Fibroblast of lung (primary cell): ENCODE measurements at regions not wholly inside any gene's neighbourhood (a gene's known extent, or its start where the extent isn't known, plus 50 kb on each side); places are given as distances from the start of the nearest gene placed in this dataset.

Experiments
- DNase-seq, 2 donors: peaks; one replicate each; pipeline versions ENCODE4 v3.0.0 to v3.0.0-alpha.2; 2010; ENCODE audit warnings: low read depth in 2 of 2
- H2AFZ ChIP-seq: 2 replicates; pipeline ENCODE4 v1.5.1; 2012; ENCODE audit warnings: low read length, control low read depth, inconsistent platforms
- H3K27ac ChIP-seq: 2 replicates; pipeline ENCODE4 v1.5.1; 2011; ENCODE audit warnings: low read length, control low read depth; ENCODE audit not compliant: insufficient read depth
- H3K27me3 ChIP-seq: 2 replicates; pipeline ENCODE4 v1.5.1; 2011; ENCODE audit warnings: mild to moderate bottlenecking, low read length; ENCODE audit not compliant: control insufficient read depth, insufficient read depth
- H3K36me3 ChIP-seq: 2 replicates; pipeline ENCODE4 v1.5.1; 2011; ENCODE audit warnings: low read length; ENCODE audit not compliant: control insufficient read depth, insufficient read depth
- H3K4me1 ChIP-seq: 2 replicates; pipeline ENCODE4 v1.5.1; 2011; ENCODE audit warnings: low read length; ENCODE audit not compliant: control insufficient read depth, insufficient read depth; ENCODE audit errors: extremely low read depth
- H3K4me2 ChIP-seq: 2 replicates; pipeline ENCODE4 v1.5.1; 2011; ENCODE audit warnings: low read length, control low read depth; ENCODE audit not compliant: insufficient read depth; ENCODE audit errors: extremely low read depth
- H3K4me3 ChIP-seq, 4 experiments: fragments of 200-600 bp in 1 of 4; sonication (generic) in 1 of 4; replicated peaks in 1 of 4; 2 replicates each; pipeline ENCODE4 v1.5.1; 2011 to 2016; ENCODE audit warnings: low read length in 4 of 4, low read depth in 3 of 4, mild to moderate bottlenecking in 3 of 4, control low read depth in 2 of 4, inconsistent platforms in 1 of 4, mixed read lengths in 1 of 4; ENCODE audit not compliant: insufficient read depth in 1 of 4; ENCODE audit errors: control extremely low read depth in 1 of 4
- H3K79me2 ChIP-seq: 2 replicates; pipeline ENCODE4 v1.5.1; 2012; ENCODE audit warnings: mild to moderate bottlenecking, low read length, inconsistent platforms; ENCODE audit not compliant: control insufficient read depth, insufficient read depth
- H3K9ac ChIP-seq: 2 replicates; pipeline ENCODE4 v1.5.1; 2011; ENCODE audit warnings: mild to moderate bottlenecking, low read length, control low read depth; ENCODE audit not compliant: insufficient read depth
- H3K9me3 ChIP-seq: 2 replicates; pipeline ENCODE4 v1.5.1; 2012; ENCODE audit warnings: low read depth, low read length; ENCODE audit not compliant: control insufficient read depth, insufficient read depth
- H4K20me1 ChIP-seq: 2 replicates; pipeline ENCODE4 v1.5.1; 2011; ENCODE audit warnings: low read length; ENCODE audit not compliant: control insufficient read depth, insufficient read depth; ENCODE audit errors: extremely low read depth
- CTCF ChIP-seq, 2 donors: IDR thresholded peaks in 1 of 2; conservative IDR thresholded peaks in 1 of 2; 1 replicate in 1 of 2; 2 replicates in 1 of 2; pipeline ENCODE4 v1.5.1; 2011 to 2012; ENCODE audit warnings: low read length in 2 of 2, control low read depth in 1 of 2, inconsistent platforms in 1 of 2, low read depth in 1 of 2, mild to moderate bottlenecking in 1 of 2
- EZH2 ChIP-seq: IDR thresholded peaks from 2 replicates; pipeline ENCODE4 v1.5.1; 2012; ENCODE audit warnings: low read length, control low read depth, mild to moderate bottlenecking; ENCODE audit errors: missing control alignments

GRCh38 chr16:79363484-79363883, 237.1 kb downstream of the MAF start:
- H3K4me1 ChIP-seq, result no peaks in the 10 kb centered on the region
- H3K27ac ChIP-seq, result no peak overlapping the region
- no peak for TF ChIP-seq CTCF (conservative IDR thresholded peaks at IDR 0.05 in 1 of 2, IDR thresholded peaks at IDR 0.05 in 1 of 2; ENCODE audit: low read depth in 1 of 2, low read length in 2 of 2)
- H3K4me3 ChIP-seq, result no peak overlapping the region
- no peak overlapping the region for H3K4me2 ChIP-seq
- H3K79me2 ChIP-seq, result no peaks in the 10 kb centered on the region
- DNase-seq, result no peak
- no peaks in the 10 kb centered on the region for H3K36me3 ChIP-seq
- no peaks in the 10 kb centered on the region for H3K27me3 ChIP-seq
- no peaks in the 10 kb centered on the region for H3K9me3 ChIP-seq
- H3K9ac ChIP-seq, result no peak overlapping the region
- no peak overlapping the region for H2AFZ ChIP-seq
- no peaks in the 10 kb centered on the region for H4K20me1 ChIP-seq

GRCh38 chr16:79363035-79363434, 237.5 kb downstream of the MAF start:
- Histone ChIP-seq H2AFZ (no peak overlapping the region), H3K27ac (no peak overlapping the region), H4K20me1 (no peaks in the 10 kb centered on the region), H3K4me1 (no peaks in the 10 kb centered on the region), H3K4me3 (no peak overlapping the region), H3K27me3 (no peaks in the 10 kb centered on the region), H3K4me2 (no peak overlapping the region), H3K79me2 (no peaks in the 10 kb centered on the region), H3K36me3 (no peaks in the 10 kb centered on the region), H3K9ac (no peak overlapping the region), H3K9me3 (no peaks in the 10 kb centered on the region)
- DNase-seq, result no peak
- TF ChIP-seq CTCF (conservative IDR thresholded peaks at IDR 0.05 in 1 of 2, IDR thresholded peaks at IDR 0.05 in 1 of 2; ENCODE audit: low read depth in 1 of 2, low read length in 2 of 2), result no peak
- TF ChIP-seq EZH2, result no peak

GRCh38 chr16:79362300-79362970, 238.1 kb downstream of the MAF start:
- H3K4me3 ChIP-seq, result no peak overlapping the region
- H3K4me1 ChIP-seq, result no peaks in the 10 kb centered on the region
- no peaks in the 10 kb centered on the region for H3K79me2 ChIP-seq
- no peak overlapping the region for H3K4me2 ChIP-seq
- no peak for DNase-seq
- H2AFZ ChIP-seq, result no peak overlapping the region
- no peaks in the 10 kb centered on the region for H3K27me3 ChIP-seq
- no peaks in the 10 kb centered on the region for H3K9me3 ChIP-seq
- H4K20me1 ChIP-seq, result no peaks in the 10 kb centered on the region
- H3K36me3 ChIP-seq, result no peaks in the 10 kb centered on the region
- H3K9ac ChIP-seq, result no peak overlapping the region
- TF ChIP-seq EZH2, result no peak
- TF ChIP-seq CTCF (conservative IDR thresholded peaks at IDR 0.05 in 1 of 2, IDR thresholded peaks at IDR 0.05 in 1 of 2; ENCODE audit: low read depth in 1 of 2, low read length in 2 of 2), result no peak
- no peak overlapping the region for H3K27ac ChIP-seq
